Nephron (organoid): ENCODE measurements at regions not wholly inside any gene's neighbourhood (a gene's known extent, or its start where the extent isn't known, plus 50 kb on each side); places are given as distances from the start of the nearest gene placed in this dataset.

Experiments used
- H3K27ac Mint-ChIP-seq, 3 experiments: 2 replicates each; pipeline ENCODE4 v1.8.0; 2020; ENCODE audit warnings: mixed read lengths in 3 of 3, mild to moderate bottlenecking in 2 of 3, moderate library complexity in 1 of 3
- H3K27me3 Mint-ChIP-seq: 2 replicates; pipeline ENCODE4 v1.8.0; 2021; ENCODE audit warnings: low read depth, mild to moderate bottlenecking, moderate library complexity, mixed read lengths
- H3K36me3 Mint-ChIP-seq: 2 replicates; pipeline ENCODE4 v1.8.0; 2020; ENCODE audit warnings: low read depth, mixed read lengths
- H3K4me1 Mint-ChIP-seq: 2 replicates; pipeline ENCODE4 v1.8.0; 2020; ENCODE audit warnings: mixed read lengths
- H3K4me3 Mint-ChIP-seq, 3 experiments: 2 replicates each; pipeline ENCODE4 v1.8.0; 2020; ENCODE audit warnings: mild to moderate bottlenecking in 3 of 3, mixed read lengths in 3 of 3, moderate library complexity in 2 of 3
- H3K9me3 Mint-ChIP-seq: 2 replicates; pipeline ENCODE4 v1.8.0; 2020; ENCODE audit warnings: mixed read lengths
- CTCF ChIP-seq, 3 experiments: fragments of 200-600 bp; sonication (generic); IDR thresholded peaks; one replicate each; pipeline ENCODE4 v1.5.0; 2021; ENCODE audit warnings: antibody characterized with exemption in 3 of 3; ENCODE audit not compliant: unreplicated experiment in 3 of 3

GRCh38 chr14:104356738-104357688, 218.6 kb downstream of the KIF26A start:
- TF ChIP-seq CTCF (IDR thresholded peaks at IDR 0.05; ENCODE audit: unreplicated experiment in 3 of 3) = no peak
- Mint-ChIP-seq H3K4me3 (no peak overlapping the region), H3K36me3 (peaks cover 3% of the 10 kb centered on the region), H3K4me1 (peaks cover 26% of the 10 kb centered on the region), H3K9me3 (peaks cover 2% of the 10 kb centered on the region), H3K27ac (no peak overlapping the region), H3K27me3 (peaks cover 21% of the 10 kb centered on the region)

GRCh38 chr14:104357689-104358527, 219.5 kb downstream of the KIF26A start:
- peaks cover 26% of the 10 kb centered on the region for H3K4me1 Mint-ChIP-seq
- peaks cover 17% of the 10 kb centered on the region for H3K27me3 Mint-ChIP-seq
- no peak for TF ChIP-seq CTCF (IDR thresholded peaks at IDR 0.05; ENCODE audit: unreplicated experiment in 3 of 3)
- H3K9me3 Mint-ChIP-seq = no peaks in the 10 kb centered on the region
- no peaks in the 10 kb centered on the region for H3K36me3 Mint-ChIP-seq
- no peak overlapping the region for H3K4me3 Mint-ChIP-seq
- H3K27ac Mint-ChIP-seq = no peak overlapping the region

- Mint-ChIP-seq H3K27ac (no peak overlapping the region), H3K4me1 (peaks cover 25% of the 10 kb centered on the region), H3K36me3 (no peaks in the 10 kb centered on the region), H3K9me3 (no peaks in the 10 kb centered on the region), H3K4me3 (no peak overlapping the region), H3K27me3 (peaks cover 15% of the 10 kb centered on the region)
- no peak for TF ChIP-seq CTCF (IDR thresholded peaks at IDR 0.05; ENCODE audit: unreplicated experiment in 3 of 3)
These were observed 220.3 kb downstream of the KIF26A start for GRCh38 chr14:104358528-104359300.

- Mint-ChIP-seq H3K27me3 (peaks cover 8% of the 10 kb centered on the region), H3K4me1 (peaks cover 18% of the 10 kb centered on the region), H3K27ac (no peak overlapping the region), H3K4me3 (no peak overlapping the region), H3K9me3 (no peaks in the 10 kb centered on the region), H3K36me3 (no peaks in the 10 kb centered on the region)
- no peak for TF ChIP-seq CTCF (IDR thresholded peaks at IDR 0.05; ENCODE audit: unreplicated experiment in 3 of 3)
These were observed 220.1 kb upstream of the C14orf180 start for GRCh38 chr14:104359301-104359968.

- H3K4me3 Mint-ChIP-seq = no peak overlapping the region
- no peak for TF ChIP-seq CTCF (IDR thresholded peaks at IDR 0.05; ENCODE audit: unreplicated experiment in 3 of 3)
- no peaks in the 10 kb centered on the region for H3K9me3 Mint-ChIP-seq
- peaks cover 13% of the 10 kb centered on the region for H3K27me3 Mint-ChIP-seq
- no peak overlapping the region for H3K27ac Mint-ChIP-seq
- no peaks in the 10 kb centered on the region for H3K36me3 Mint-ChIP-seq
- peaks cover 16% of the 10 kb centered on the region for H3K4me1 Mint-ChIP-seq
These were observed 219.6 kb upstream of the C14orf180 start for GRCh38 chr14:104359969-104360442.
